ENCODE measurements at regions not wholly inside any gene's neighbourhood (a gene's known extent, or its start where the extent isn't known, plus 50 kb on each side); places are given as distances from the start of the nearest gene placed in this dataset.

DNA sequence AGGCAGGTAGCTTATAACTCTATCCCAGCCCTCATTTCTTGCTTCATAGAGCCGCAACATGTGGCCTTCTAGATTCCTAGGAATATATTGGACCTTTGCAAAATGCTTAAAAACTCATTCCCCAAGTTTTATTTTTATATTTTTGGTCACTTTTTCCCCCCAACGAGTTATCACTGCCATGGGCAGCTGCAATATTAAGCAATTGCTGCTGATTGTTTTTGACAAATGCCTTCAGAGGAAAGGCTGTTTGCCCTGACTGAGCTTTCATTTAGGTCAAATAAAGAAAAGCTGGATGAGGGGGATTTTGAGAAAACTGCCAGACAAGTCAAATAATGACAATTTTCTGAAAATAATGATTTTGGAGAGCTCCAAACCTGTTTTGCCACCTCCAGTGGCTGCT, 976.9 kb upstream of the MBL2 start:
- no peak for ATAC-seq

GRCh38 chr10:53748319-53748718, 975.7 kb upstream of the MBL2 start:
- no peak for ATAC-seq

DNA sequence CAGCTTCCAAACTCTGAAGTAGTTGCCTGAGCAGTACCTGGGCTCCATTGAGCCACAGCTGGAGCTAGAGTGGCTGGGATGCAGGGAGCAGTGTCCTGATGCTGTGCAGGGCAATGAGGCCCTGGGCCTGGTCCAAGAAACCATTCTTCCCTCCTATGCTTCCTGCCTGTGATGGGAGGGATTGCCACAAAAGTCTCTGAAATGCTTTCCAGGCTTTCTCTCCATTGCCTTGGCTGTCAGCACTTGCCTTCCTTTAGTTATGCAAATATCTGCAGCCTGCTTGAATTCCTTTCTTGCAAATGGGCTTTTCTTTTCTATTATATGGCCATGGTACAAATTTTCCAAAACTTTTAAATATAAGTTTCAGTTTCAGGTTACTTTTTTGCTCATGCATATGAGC, 972.2 kb upstream of the MBL2 start:
- no peak for ATAC-seq

DNA sequence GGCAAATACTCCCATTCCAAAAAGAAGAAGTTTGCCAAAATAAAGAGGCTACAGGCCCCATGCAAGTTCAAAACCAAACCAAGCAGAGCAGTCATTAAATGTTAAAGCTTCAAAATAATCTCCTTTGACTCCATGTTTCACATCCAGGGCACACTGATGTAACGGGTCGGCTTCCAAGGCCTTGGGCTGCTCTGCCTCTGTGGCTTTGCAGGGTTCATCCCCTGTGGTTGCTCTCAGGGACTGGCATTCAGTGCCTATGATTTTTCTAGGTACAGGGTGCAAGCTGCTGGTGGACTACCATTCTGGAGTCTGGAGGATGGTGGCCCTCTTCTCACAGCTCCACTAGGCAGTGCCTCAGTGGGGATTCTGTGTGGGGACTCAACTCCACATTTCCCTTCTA, 971.6 kb upstream of the MBL2 start:
- ATAC-seq, result no peak

DNA sequence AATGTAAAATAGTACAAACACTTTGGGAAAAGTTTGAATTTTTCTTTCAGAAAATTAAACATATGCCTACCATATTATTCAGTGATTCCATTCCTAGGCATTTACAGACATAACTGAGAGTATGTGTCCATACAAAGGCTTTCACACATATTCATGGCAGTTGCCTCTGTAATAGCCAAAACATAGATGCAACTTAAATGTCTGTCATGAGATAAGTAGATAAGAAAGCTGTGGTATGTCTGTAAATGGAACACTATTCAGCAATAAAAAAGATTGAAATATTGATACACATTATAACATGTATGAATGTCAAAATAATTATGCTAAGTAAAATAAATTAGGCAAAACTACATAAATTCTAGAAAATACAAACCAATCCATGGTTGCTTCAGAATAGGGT, 964.5 kb upstream of the MBL2 start:
- ATAC-seq, result no peak

GRCh38 chr10:53726921-53727320, 954.3 kb upstream of the MBL2 start:
- ATAC-seq, result no peak

DNA sequence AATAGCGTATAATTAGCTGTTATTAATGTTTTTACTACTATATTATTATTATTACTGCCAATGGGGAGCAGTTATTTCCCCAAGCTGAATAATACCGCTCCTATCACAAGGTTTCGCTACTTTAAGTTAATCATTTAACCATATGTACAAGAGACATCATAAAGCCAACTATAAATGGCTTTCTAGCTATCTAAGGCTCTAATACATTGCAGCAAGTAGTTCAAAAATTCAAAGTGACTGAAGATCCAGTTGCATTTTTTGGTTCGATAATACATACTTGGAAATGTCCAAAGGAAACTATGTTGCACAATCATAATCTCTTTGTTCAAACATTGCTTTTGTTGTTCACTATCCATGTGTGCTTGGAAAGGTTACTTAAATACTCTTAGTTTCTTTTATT, 952.0 kb upstream of the MBL2 start:
- ATAC-seq, result no peak

DNA sequence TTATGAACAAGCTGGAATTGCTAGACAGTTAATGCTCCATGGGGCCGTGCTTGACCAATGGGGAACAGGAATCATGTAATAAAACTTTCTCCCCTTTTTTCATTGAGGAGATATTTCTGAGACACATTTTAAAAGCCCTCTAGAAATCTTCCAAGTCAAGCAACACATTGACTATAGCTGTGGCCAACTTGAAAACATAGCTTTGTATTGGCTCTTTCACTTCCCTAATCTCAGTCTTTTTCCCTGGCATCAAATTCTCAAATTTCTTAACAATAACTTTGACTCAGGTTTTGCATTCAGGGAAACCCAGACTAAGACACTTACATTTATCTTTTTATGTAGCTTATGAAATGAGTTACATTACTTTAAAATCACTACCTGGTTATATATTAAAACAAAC, 947.1 kb upstream of the MBL2 start:
- ATAC-seq, result no peak

DNA sequence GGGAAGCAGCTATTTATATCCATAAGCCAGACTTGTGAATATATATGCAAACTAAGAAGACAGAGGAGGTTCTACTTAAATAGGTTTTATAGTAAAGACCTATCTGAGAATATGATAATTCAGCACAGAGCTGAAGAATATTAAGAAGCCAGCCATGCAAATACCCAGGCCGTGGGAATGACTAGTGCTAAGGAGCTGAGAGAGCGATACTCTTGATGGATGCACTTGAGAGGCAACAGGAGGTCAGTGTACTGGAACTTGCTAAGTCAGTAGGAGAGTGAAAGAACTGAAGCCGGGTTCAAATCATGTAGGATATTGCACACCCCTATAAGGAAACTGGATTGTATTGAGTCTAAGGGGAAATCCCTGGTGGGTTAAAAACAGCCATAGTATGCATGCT, 943.6 kb upstream of the MBL2 start:
- ATAC-seq, result no peak

DNA sequence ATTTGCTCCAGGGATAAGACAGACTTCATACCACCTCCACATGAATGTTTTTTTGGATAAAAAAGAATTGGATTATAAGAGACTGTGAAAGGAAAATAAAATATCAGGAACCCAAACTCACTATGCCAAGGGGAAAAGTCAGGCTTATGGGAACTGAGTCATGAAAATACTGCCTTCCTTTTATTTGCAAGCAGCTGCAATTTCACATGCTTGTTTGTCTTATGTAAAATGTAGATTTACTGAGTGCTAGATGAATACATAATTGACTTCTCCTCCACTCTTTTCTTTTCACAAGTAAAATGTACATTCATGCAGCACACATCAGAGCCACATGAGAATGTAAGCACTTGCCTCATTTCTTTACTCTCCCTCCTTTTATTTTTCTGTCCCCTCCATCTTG, 940.8 kb upstream of the MBL2 start:
- no peak for ATAC-seq

DNA sequence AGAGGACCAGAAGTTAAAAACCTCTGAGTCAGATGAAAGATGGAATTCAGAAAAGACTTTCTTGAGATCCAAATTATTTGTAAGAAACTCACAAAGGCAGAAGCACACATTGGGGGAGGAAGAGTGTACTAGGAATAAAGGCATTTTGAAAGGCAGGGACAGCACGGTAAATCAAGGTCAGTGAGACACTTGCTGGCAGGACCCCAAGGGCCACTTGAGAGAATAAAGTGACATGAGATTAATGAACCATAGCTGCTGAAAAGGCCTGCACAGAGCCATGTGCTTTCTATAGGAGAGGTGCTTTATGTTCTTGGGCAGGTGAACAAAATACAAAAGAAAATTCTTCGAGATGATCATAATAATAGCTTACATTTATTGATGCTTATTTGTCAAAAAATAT, 929.9 kb upstream of the MBL2 start:
- ATAC-seq, result no peak

- no peak for ATAC-seq
Measured at GRCh38 chr10:53701213-53701612, 928.6 kb upstream of the MBL2 start.

DNA sequence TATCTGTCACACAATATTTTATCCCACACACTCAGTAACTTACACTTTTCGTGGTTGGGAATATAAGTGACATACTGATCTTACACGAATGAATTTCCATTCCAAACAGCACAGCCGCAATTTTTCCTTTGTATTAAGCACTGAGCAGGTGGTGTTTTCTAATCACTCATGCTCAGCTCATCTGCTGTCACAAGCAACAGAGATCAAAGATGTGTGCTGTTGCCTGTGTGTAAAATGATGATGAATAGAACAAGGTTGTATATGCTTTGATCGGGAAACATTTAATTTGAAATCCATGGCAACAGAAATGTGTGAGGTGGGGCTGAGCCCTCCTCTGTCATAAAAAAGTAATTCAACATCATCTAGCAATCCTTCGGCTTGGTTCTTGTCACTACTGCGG, 927.7 kb upstream of the MBL2 start:
- no peak for ATAC-seq

GRCh38 chr10:53699684-53700083, 927.1 kb upstream of the MBL2 start:
- ATAC-seq, result no peak

DNA sequence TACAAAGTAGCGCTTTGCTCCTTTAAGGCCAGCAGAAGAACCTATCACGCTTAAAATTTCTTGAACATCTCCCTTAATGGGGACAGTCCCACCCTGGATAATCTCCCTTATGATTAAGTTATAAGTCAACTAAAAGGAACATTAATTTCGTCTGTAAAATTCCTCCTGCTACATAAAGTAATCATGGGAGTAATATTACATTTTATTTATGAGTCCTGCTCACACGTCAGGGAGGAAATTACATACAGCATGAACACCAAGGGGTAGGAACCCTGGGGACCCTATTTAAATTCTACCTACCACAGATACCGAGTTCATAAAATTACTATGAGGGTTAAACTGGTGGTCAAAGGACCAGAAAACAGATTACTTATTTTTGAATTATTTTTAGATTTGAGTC, 926.6 kb upstream of the MBL2 start:
- ATAC-seq, result no peak

GRCh38 chr10:53697038-53697437, 924.5 kb upstream of the MBL2 start:
- ATAC-seq, result no peak

- no peak for ATAC-seq
Measured at GRCh38 chr10:53690524-53691240, 918.1 kb upstream of the MBL2 start.

- no peak for ATAC-seq
Measured at GRCh38 chr10:53687800-53688199, 915.2 kb upstream of the MBL2 start.

DNA sequence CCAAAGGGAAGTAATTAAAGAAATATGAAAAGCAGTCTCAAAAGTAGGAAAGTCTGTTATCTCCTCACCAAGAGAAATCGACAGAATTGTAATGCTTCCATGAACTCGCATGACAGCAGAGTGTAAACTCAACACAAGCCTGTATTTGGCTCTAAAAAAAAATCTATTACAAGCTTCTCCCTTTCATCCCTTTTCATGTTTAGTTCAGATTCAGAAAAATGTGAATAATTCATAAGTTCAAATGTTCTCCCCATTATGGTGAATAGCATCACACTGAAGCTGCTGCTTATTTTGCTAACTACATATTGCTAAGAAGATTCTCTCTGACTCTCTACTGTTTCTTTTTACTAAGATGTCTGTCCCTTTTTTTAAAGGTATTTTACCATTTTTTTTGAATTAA, 910.3 kb upstream of the MBL2 start:
- no peak for ATAC-seq

GRCh38 chr10:53682458-53682857, 909.9 kb upstream of the MBL2 start:
- ATAC-seq, result no peak

DNA sequence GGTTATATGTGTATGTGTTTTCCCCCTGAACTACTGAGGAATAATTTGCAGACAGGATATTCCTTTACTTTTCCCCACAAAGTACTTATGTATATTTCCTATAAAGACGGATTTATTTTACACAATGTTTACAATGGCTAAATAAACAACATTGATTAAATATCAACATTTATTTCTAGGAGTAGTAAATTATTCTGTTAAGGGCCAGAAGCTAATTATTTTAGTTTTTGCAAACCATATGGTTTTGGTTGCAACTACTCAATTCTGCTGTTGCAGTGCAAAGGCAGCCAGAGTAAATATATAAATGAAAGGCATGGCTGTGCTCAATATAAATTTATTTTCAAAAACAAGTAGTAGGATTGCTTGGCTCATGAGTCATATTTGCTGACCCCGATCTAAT, 907.1 kb upstream of the MBL2 start:
- no peak for ATAC-seq

DNA sequence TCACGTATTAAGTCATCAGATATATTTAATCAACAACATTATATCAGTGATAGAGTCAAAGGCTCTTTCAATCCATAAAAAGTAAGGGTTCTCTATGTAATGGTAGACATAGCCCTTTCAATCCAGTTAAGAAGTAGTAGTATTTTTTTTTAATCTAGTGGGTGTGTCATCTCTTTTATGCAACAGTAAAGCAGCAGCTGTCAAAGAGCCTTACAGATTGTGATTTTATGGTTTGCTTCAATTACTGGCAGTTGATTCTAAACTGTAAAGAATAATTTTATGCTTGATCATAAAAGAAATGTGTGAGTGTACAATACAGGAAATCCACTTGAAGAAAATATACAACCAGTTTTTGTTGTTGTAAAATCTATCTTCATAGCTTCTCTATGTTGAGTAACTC, 902.6 kb upstream of the MBL2 start:
- ATAC-seq, result no peak

DNA sequence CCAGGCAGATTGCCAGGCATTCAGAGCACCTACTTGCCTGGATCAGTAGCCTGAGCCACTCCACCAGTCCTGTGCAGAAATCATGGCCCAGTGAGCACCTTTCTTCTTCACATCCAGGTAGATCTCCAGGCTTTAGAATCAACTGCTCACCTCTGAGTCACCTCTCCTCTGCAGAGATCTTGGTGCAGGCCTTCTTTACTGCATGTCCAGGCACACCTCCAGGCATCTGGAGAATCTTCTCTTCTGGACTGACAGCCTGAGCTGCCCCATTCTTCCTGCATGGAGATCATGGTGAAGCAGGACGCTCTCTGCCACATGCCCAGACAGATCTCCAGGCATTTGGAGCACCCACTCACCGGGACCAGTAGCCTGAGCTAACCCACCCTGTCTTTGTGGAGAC, 894.5 kb upstream of the MBL2 start:
- no peak for ATAC-seq

DNA sequence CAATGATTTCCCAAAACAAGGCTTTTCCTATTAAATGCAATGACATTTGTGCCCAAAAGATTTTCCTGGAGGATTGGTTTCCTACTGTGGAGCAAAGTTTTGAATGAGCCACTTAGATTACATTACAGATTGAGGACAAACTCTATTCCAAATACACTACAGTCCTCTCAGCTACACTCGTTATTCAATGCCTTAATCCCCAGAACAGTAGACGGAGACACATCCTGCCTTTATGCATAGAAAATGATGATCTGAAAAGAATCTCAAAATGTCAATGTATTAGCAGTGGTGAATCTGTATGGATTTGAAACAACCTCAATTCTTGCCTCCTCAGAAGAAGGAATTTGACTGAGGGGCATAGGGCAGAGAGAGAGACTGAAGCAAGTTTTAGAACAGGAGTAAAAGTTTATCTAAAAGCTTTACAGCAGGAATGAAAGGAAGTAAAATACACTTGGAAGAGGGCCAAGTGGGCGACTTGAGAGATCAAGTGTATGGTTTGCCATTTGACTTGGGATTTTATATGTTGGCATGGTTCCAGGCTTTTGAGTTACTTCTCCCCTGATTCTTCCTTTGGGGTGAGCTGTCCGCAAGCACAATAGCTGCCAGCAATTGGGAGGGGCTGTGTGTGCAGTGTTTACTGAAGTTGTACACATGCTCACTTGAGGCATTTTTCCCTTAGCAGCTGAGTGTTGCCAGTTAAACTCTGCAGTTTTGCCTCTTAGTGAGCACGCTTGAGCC, 891.9 kb upstream of the MBL2 start:
- no peak for ATAC-seq

- ATAC-seq, result no peak
Measured at GRCh38 chr10:53650794-53651193, 878.2 kb upstream of the MBL2 start.
